K562 (cell line): ENCODE measurements at regions not wholly inside any gene's neighbourhood (a gene's known extent, or its start where the extent isn't known, plus 50 kb on each side); places are given as distances from the start of the nearest gene placed in this dataset.

Experiments used
- ATAC-seq: fragments of 200-7000 bp; cut with Tn5 transposase; 3 replicates; pipeline ENCODE4 v1.9.1; 2020; ENCODE audit warnings: moderate library complexity
- BruUV-seq: library from RNA; stranded (reverse); fragments of 400-500 nt; replicated peaks from 2 replicates; lab custom pipeline; 2021; lab: Mats Ljungman, UMichigan
- CTCF ChIA-PET: fragments of 300-600 bp; formaldehyde crosslinking; extraction: SDS; loops from one replicate; lab custom pipeline; 2021; ENCODE audit warnings: low intra/inter-chr PET ratio; lab: Yijun Ruan, JAX
- POLR2A ChIA-PET: fragments of 300-600, 350-650 bp; sonication (Branson Sonifier 250); formaldehyde crosslinking; extraction: SDS; loops from one replicate; lab custom pipeline; 2021; ENCODE audit warnings: antibody characterized with exemption, inconsistent platforms; lab: Yijun Ruan, JAX
- DNase-seq, 4 experiments: peaks; one replicate each; pipeline versions ENCODE4 v3.0.0 to v3.0.0-alpha.2; 2011 to 2018; ENCODE audit warnings: low spot score in 3 of 4, mixed read lengths in 3 of 4; ENCODE audit errors: extremely low read depth in 1 of 4
- FAIRE-seq: peaks from 2 replicates; lab custom pipeline; 2011; peaks lifted over from hg19 to GRCh38; lab: Jason Lieb, UNC
- H2AFZ ChIP-seq: 2 replicates; pipeline ENCODE4 v1.6.0; 2011; ENCODE audit warnings: low read depth, low read length, control low read depth, inconsistent platforms
- H3K27ac ChIP-seq: fragments of 200-600 bp; 3 replicates; pipeline ENCODE4 v1.8.0; 2011; ENCODE audit warnings: low read depth, mild to moderate bottlenecking, control low read depth, inconsistent platforms, low read length, moderate library complexity, mixed read lengths; ENCODE audit errors: extremely low read depth
- H3K27me3 ChIP-seq, 2 experiments: fragments of 300-600 bp in 1 of 2; 2 replicates in 1 of 2; 3 replicates in 1 of 2; pipeline versions ENCODE4 v1.6.0 to v1.8.0; 2011; ENCODE audit warnings: inconsistent platforms in 2 of 2, low read length in 2 of 2, mild to moderate bottlenecking in 1 of 2, mixed read lengths in 1 of 2, moderate library complexity in 1 of 2; ENCODE audit not compliant: control insufficient read depth in 2 of 2, insufficient read depth in 2 of 2
- H3K36me3 ChIP-seq: fragments of 300-600 bp; 3 replicates; pipeline ENCODE4 v1.8.0; 2011; ENCODE audit warnings: mild to moderate bottlenecking, low read length, inconsistent platforms; ENCODE audit not compliant: control insufficient read depth, insufficient read depth
- H3K4me1 ChIP-seq, 2 experiments: fragments of 200-600 bp in 1 of 2; replicated peaks in 1 of 2; 2 replicates in 1 of 2; 3 replicates in 1 of 2; pipeline versions ENCODE4 v1.5.1 to v1.8.0; 2011; ENCODE audit warnings: inconsistent platforms in 2 of 2, low read length in 2 of 2, mild to moderate bottlenecking in 1 of 2, mixed read lengths in 1 of 2, moderate library complexity in 1 of 2; ENCODE audit not compliant: control insufficient read depth in 2 of 2, insufficient read depth in 2 of 2
- H3K4me2 ChIP-seq: 2 replicates; pipeline ENCODE4 v1.6.1; 2011; ENCODE audit warnings: low read length, control low read depth, inconsistent platforms, mixed read lengths; ENCODE audit not compliant: insufficient read depth
- H3K4me3 ChIP-seq: fragments of 200-600 bp; sonication (generic), shearing (Covaris generic); 2 replicates; pipeline ENCODE4 v1.5.1; 2016; ENCODE audit warnings: control low read depth, inconsistent platforms
- H3K79me2 ChIP-seq: fragments of 200-600 bp; 3 replicates; pipeline ENCODE4 v1.8.0; 2011; ENCODE audit warnings: low read length, inconsistent platforms; ENCODE audit not compliant: control insufficient read depth, insufficient read depth
- H3K9ac ChIP-seq, 2 experiments: 2 replicates each; pipeline versions ENCODE4 v1.6.0 to v1.6.1; 2011; ENCODE audit warnings: low read depth in 2 of 2, low read length in 2 of 2, control low read depth in 1 of 2, inconsistent platforms in 1 of 2, mild to moderate bottlenecking in 1 of 2, mixed read lengths in 1 of 2; ENCODE audit not compliant: insufficient read depth in 1 of 2
- H3K9me1 ChIP-seq: one replicate; pipeline ENCODE4 v1.6.0; 2011; ENCODE audit warnings: inconsistent platforms, mild to moderate bottlenecking, low read length, moderate library complexity; ENCODE audit not compliant: control insufficient read depth, insufficient read depth
- H3K9me3 ChIP-seq: replicated peaks from 2 replicates; pipeline ENCODE4 v1.5.1; 2011; ENCODE audit warnings: low read depth, low read length, inconsistent platforms; ENCODE audit not compliant: control insufficient read depth, insufficient read depth
- H4K20me1 ChIP-seq: replicated peaks from 2 replicates; pipeline ENCODE4 v1.6.1; 2011; ENCODE audit warnings: low read length, inconsistent platforms, mixed read lengths; ENCODE audit not compliant: control insufficient read depth, insufficient read depth
- CBFB ChIP-seq: sonication (generic); formaldehyde crosslinking; IDR thresholded peaks from 2 replicates; pipeline ENCODE4 v1.4.0; 2020; ENCODE audit warnings: mild to moderate bottlenecking, missing genetic modification reagents
- EWSR1 ChIP-seq: fragments of 450-650 bp; IDR thresholded peaks from 2 replicates; pipeline ENCODE4 v1.6.1; 2018; ENCODE audit warnings: borderline replicate concordance, mild to moderate bottlenecking, low read depth, moderate library complexity; ENCODE audit not compliant: partially characterized antibody
- GATA2 ChIP-seq: sonication (generic); formaldehyde crosslinking; IDR thresholded peaks from 2 replicates; pipeline ENCODE4 v1.4.0; 2020; ENCODE audit warnings: mild to moderate bottlenecking, missing genetic modification reagents
- HDAC2 ChIP-seq: fragments of 450-650 bp; IDR thresholded peaks from 2 replicates; pipeline ENCODE4 v1.6.1; 2016; ENCODE audit warnings: mild to moderate bottlenecking
- MEIS2 ChIP-seq: fragments of 450-650 bp; IDR thresholded peaks from 2 replicates; pipeline ENCODE4 v1.6.1; 2014; ENCODE audit warnings: mild to moderate bottlenecking; ENCODE audit not compliant: partially characterized antibody
- MYNN ChIP-seq, 2 experiments: sonication (generic); formaldehyde crosslinking in 1 of 2; IDR thresholded peaks; 2 replicates each; pipeline versions ENCODE4 v1.5.0 to v1.6.1; 2016 to 2020; ENCODE audit warnings: antibody characterized with exemption in 1 of 2, missing genetic modification reagents in 1 of 2
- PTTG1 ChIP-seq: fragments of 450-650 bp; IDR thresholded peaks from 2 replicates; pipeline ENCODE4 v1.6.1; 2016; ENCODE audit warnings: low read depth, mild to moderate bottlenecking, missing genetic modification characterization, missing compliant biosample characterization
- TCF7 ChIP-seq: sonication (generic); IDR thresholded peaks from 2 replicates; pipeline ENCODE4 v1.6.1; 2016; ENCODE audit warnings: antibody characterized with exemption, borderline replicate concordance
- THRAP3 ChIP-seq: fragments of 450-650 bp; IDR thresholded peaks from 2 replicates; pipeline ENCODE4 v1.6.1; 2016; ENCODE audit warnings: mild to moderate bottlenecking, inconsistent platforms, borderline replicate concordance
- ZBTB49 ChIP-seq: sonication (generic); formaldehyde crosslinking; IDR thresholded peaks from 2 replicates; pipeline ENCODE4 v1.8.0; 2022; ENCODE audit warnings: missing genetic modification reagents, mild to moderate bottlenecking, borderline replicate concordance
- ZBTB8A ChIP-seq: fragments of 450-650 bp; IDR thresholded peaks from 2 replicates; pipeline ENCODE4 v1.6.1; 2018; ENCODE audit warnings: mild to moderate bottlenecking, moderate library complexity; ENCODE audit not compliant: partially characterized antibody
- ZNF766 ChIP-seq: fragments of 200-800 bp; sonication (Bioruptor generic); conservative IDR thresholded peaks from 2 replicates; pipeline ENCODE4 v1.6.1; 2016; ENCODE audit warnings: missing genetic modification characterization, missing compliant biosample characterization
- ZZZ3 ChIP-seq: fragments of 450-650 bp; IDR thresholded peaks from 2 replicates; pipeline ENCODE4 v1.6.1; 2016; ENCODE audit warnings: antibody characterized with exemption, mild to moderate bottlenecking, moderate library complexity
- WGBS: fragments of 100-300 bp; shearing (Covaris generic); methylation state at CpG from one replicate; pipeline ENCODE4 v1.1.6; 2016; ENCODE audit warnings: low coverage, mixed read lengths; ENCODE audit not compliant: insufficient coverage; ENCODE audit errors: missing lambda C conversion rate; 5-methylcytosine and 5-hydroxymethylcytosine counted together
- in situ Hi-C: fragments of 300-500 bp; cut with MboI; formaldehyde crosslinking; loops from 4 replicates; pipeline ENCODE4 v1.15.0; 2018; ENCODE audit warnings: inconsistent platforms, mixed read lengths
- intact Hi-C: fragments of 100-400 bp; cut with micrococcal nuclease; formaldehyde crosslinking; loops from 2 replicates; pipeline ENCODE4 v1.14.2; 2022
- TF ChIP-seq, protein P1 (sequence below), 2 experiments: fragments of 450-650 bp in 1 of 2; sonication (generic) in 1 of 2; formaldehyde crosslinking in 1 of 2; IDR thresholded peaks in 1 of 2; conservative IDR thresholded peaks in 1 of 2; 2 replicates each; pipeline versions ENCODE4 v1.6.1 to v1.8.1; 2016 to 2023; ENCODE audit warnings: mild to moderate bottlenecking in 2 of 2, moderate library complexity in 2 of 2, inconsistent platforms in 1 of 2, missing genetic modification reagents in 1 of 2

DNA sequence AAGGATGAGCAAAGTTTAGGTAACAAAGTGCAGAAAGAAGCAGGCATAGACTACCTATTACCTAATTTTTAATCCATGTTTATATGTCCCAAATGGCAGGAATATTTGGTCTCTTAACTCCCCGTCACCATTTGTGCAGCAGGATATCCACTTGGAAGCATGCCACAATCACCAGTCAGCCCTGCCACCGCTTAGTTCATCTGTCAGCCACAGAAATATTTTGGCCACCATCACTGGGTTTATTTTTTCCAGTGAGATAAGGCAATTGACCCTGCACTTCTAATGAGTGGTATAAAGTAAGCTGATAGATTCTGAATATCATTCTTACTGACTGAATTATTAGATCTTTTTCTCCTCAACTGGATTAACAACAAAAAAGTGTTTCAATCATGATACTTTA, 152.9 kb upstream of the SOX2 start:
- Histone ChIP-seq H3K9me3 (no peaks in the 10 kb centered on the region; the same call in 1 of the 2 replicates), H3K4me3 (no peak overlapping the region), H3K27me3 (no peaks in the 10 kb centered on the region), H3K27ac (no peak overlapping the region), H3K4me1 (no peaks in the 10 kb centered on the region), H3K36me3 (no peaks in the 10 kb centered on the region), H3K79me2 (no peaks in the 10 kb centered on the region), H2AFZ (no peak overlapping the region), H4K20me1 (no peaks in the 10 kb centered on the region), H3K9ac (no peak overlapping the region), H3K4me2 (no peak overlapping the region), H3K9me1 (no peaks in the 10 kb centered on the region)
- BruUV-seq: no TSS peak
- TF ChIP-seq TCF7: no peak
- no peak for FAIRE-seq
- DNase-seq: no peak
- in situ Hi-C loops: no loop called here
- POLR2A ChIA-PET: no interaction called here
- CTCF ChIA-PET: no interaction called here
- ATAC-seq: no peak
- intact Hi-C loops: no loop called here
- WGBS: 0% methylated on average over 2 of the region's 2 CpGs

- Histone ChIP-seq H3K27me3 (no peaks in the 10 kb centered on the region), H4K20me1 (no peaks in the 10 kb centered on the region), H2AFZ (no peak overlapping the region), H3K79me2 (no peaks in the 10 kb centered on the region), H3K9ac (no peak overlapping the region), H3K27ac (no peak overlapping the region), H3K4me2 (no peak overlapping the region), H3K36me3 (no peaks in the 10 kb centered on the region), H3K9me3 (no peaks in the 10 kb centered on the region; the same call in 1 of the 2 replicates), H3K9me1 (no peaks in the 10 kb centered on the region), H3K4me1 (no peaks in the 10 kb centered on the region), H3K4me3 (no peak overlapping the region)
- 2% methylated on average over 3 of the region's 3 CpGs for WGBS
- no TSS peak for BruUV-seq
- FAIRE-seq (no peak), ATAC-seq (no peak), DNase-seq (no peak)
- ChIA-PET POLR2A (no interaction called here), CTCF (no interaction called here)
- intact Hi-C loops: no loop called here
- in situ Hi-C loops: no loop called here
- TF ChIP-seq ZZZ3: no peak
- no peak for TF ChIP-seq ZNF766 (CRISPR knock-in tag)
- no peak for TF ChIP-seq THRAP3
- no peak for TF ChIP-seq HDAC2
- no peak for TF ChIP-seq PTTG1
- no peak for TF ChIP-seq MEIS2
- TF ChIP-seq EWSR1: no peak
- TF ChIP-seq ZBTB8A: no peak
- TF ChIP-seq ZBTB49 (CRISPR knock-in tag): no peak
- TF ChIP-seq CBFB (CRISPR knock-in tag): no peak
- no peak for TF ChIP-seq MYNN (IDR thresholded peaks at IDR 0.05)
- TF ChIP-seq MYNN (CRISPR knock-in tag; IDR thresholded peaks at IDR 0.05): no peak
- TF ChIP-seq GATA2 (CRISPR knock-in tag): no peak
- TF ChIP-seq, protein P1, sequence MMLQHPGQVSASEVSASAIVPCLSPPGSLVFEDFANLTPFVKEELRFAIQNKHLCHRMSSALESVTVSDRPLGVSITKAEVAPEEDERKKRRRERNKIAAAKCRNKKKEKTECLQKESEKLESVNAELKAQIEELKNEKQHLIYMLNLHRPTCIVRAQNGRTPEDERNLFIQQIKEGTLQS (IDR thresholded peaks at IDR 0.05): no peak
- TF ChIP-seq, protein P1 (CRISPR knock-in tag; conservative IDR thresholded peaks at IDR 0.05): no peak
Measured at GRCh38 chr3:181555681-181556080, 156.0 kb upstream of the SOX2 start.
